Peyer's patch (tissue), 4 donors: ENCODE measurements at regions not wholly inside any gene's neighbourhood (a gene's known extent, or its start where the extent isn't known, plus 50 kb on each side); places are given as distances from the start of the nearest gene placed in this dataset.

Source experiments
- CTCF ChIP-seq, 6 experiments: fragments of 450-650 bp in 4 of 6; fragments of 200-600 bp in 2 of 6; sonication (generic) in 1 of 6; IDR thresholded peaks; one replicate each; pipeline ENCODE4 v1.5.1; 2017 to 2019; ENCODE audit warnings: antibody characterized with exemption in 6 of 6, mild to moderate bottlenecking in 3 of 6, moderate library complexity in 1 of 6
- POLR2A ChIP-seq, 2 donors: fragments of 450-650 bp; IDR thresholded peaks; one replicate each; pipeline ENCODE4 v1.5.1; 2017; ENCODE audit warnings: antibody characterized with exemption in 2 of 2, mild to moderate bottlenecking in 2 of 2, moderate library complexity in 2 of 2

DNA sequence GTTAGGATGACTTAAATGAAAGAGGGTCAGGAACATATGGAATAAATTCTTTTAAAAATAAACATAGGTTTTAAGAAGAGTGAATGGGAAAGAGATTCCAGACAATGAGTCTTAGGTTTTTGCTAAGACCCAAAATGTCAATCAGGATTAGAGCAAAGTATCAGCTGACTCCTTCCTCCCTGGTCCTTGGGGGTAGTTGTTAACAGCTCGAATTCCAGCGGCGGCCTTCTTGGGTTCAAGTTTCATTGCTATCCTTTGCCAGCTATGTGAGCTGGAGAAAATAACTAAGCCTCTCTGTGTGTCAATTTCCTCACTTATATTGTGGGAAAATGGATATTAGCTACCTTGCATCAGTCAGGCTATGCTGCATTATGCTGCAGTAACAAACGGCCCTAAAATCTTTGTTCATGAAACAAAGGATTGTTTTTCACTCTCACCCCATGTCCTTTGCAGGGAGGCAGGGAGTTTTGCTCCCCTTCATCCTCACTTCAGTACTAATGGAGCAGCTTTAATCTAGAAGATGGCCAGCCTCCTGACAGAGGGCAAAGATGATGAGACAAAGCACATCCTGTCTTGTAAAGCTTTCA is 83.8 kb upstream of the RFLNA start:
- no peak for TF ChIP-seq CTCF (IDR thresholded peaks at IDR 0.05)
- no peak for TF ChIP-seq POLR2A (IDR thresholded peaks at IDR 0.05)
